HUES48 (cell line): ENCODE measurements at regions not wholly inside any gene's neighbourhood (a gene's known extent, or its start where the extent isn't known, plus 50 kb on each side); places are given as distances from the start of the nearest gene placed in this dataset.

ENCODE experiments used
- H3K27ac ChIP-seq: one replicate; pipeline ENCODE4 v1.7.0; 2013; ENCODE audit warnings: low read depth, low read length, inconsistent platforms
- H3K27me3 ChIP-seq: 2 replicates; pipeline ENCODE4 v1.6.1; 2013; ENCODE audit warnings: mild to moderate bottlenecking, low read length; ENCODE audit not compliant: control insufficient read depth, insufficient read depth
- H3K36me3 ChIP-seq: 2 replicates; pipeline ENCODE4 v1.6.1; 2013; ENCODE audit warnings: low read length; ENCODE audit not compliant: control insufficient read depth, insufficient read depth
- H3K4me1 ChIP-seq: 2 replicates; pipeline ENCODE4 v1.6.1; 2013; ENCODE audit warnings: mild to moderate bottlenecking, low read length; ENCODE audit not compliant: control insufficient read depth, insufficient read depth
- H3K4me3 ChIP-seq: 2 replicates; pipeline ENCODE4 v1.5.1; 2013; ENCODE audit warnings: mild to moderate bottlenecking, low read depth, low read length
- H3K9ac ChIP-seq: 2 replicates; pipeline ENCODE4 v1.6.1; 2013; ENCODE audit warnings: mild to moderate bottlenecking, low read depth, low read length, moderate library complexity
- H3K9me3 ChIP-seq: 2 replicates; pipeline ENCODE4 v1.6.1; 2013; ENCODE audit warnings: low read length; ENCODE audit not compliant: control insufficient read depth, insufficient read depth

- Histone ChIP-seq H3K4me1 (peaks cover 8% of the 10 kb centered on the region), H3K4me3 (no peak overlapping the region), H3K27me3 (peaks cover 29% of the 10 kb centered on the region), H3K9me3 (no peaks in the 10 kb centered on the region), H3K36me3 (no peaks in the 10 kb centered on the region), H3K27ac (no peak overlapping the region), H3K9ac (no peak overlapping the region)
These were observed 710.5 kb upstream of the HS3ST5 start for GRCh38 chr6:115053169-115053860.

GRCh38 chr6:115016593-115016992 lies 673.8 kb upstream of the HS3ST5 start:
- H3K9me3 ChIP-seq: peaks cover 4% of the 10 kb centered on the region; the same call in 1 of the 2 replicates
- H3K4me1 ChIP-seq: no peaks in the 10 kb centered on the region
- no peaks in the 10 kb centered on the region for H3K27me3 ChIP-seq
- no peak overlapping the region for H3K9ac ChIP-seq
- no peaks in the 10 kb centered on the region for H3K36me3 ChIP-seq
- no peak overlapping the region for H3K27ac ChIP-seq
- no peak overlapping the region for H3K4me3 ChIP-seq

GRCh38 chr6:115004982-115005381 lies 662.2 kb upstream of the HS3ST5 start:
- Histone ChIP-seq H3K36me3 (no peaks in the 10 kb centered on the region), H3K27me3 (no peaks in the 10 kb centered on the region), H3K9ac (no peak overlapping the region), H3K9me3 (no peaks in the 10 kb centered on the region), H3K27ac (no peak overlapping the region), H3K4me1 (no peaks in the 10 kb centered on the region), H3K4me3 (no peak overlapping the region)

- Histone ChIP-seq H3K27ac (no peak overlapping the region), H3K36me3 (no peaks in the 10 kb centered on the region), H3K9ac (no peak overlapping the region), H3K4me3 (no peak overlapping the region), H3K9me3 (no peaks in the 10 kb centered on the region), H3K4me1 (no peaks in the 10 kb centered on the region), H3K27me3 (no peaks in the 10 kb centered on the region)
These were observed 661.4 kb upstream of the HS3ST5 start for GRCh38 chr6:115004204-115004603.

GRCh38 chr6:115001731-115002350 lies 659.0 kb upstream of the HS3ST5 start:
- Histone ChIP-seq H3K4me3 (no peak overlapping the region), H3K27ac (no peak overlapping the region), H3K9me3 (no peaks in the 10 kb centered on the region), H3K36me3 (no peaks in the 10 kb centered on the region), H3K4me1 (no peaks in the 10 kb centered on the region), H3K27me3 (no peaks in the 10 kb centered on the region), H3K9ac (no peak overlapping the region)

GRCh38 chr6:115000736-115001135 lies 657.9 kb upstream of the HS3ST5 start:
- Histone ChIP-seq H3K27ac (no peak overlapping the region), H3K36me3 (no peaks in the 10 kb centered on the region), H3K4me3 (no peak overlapping the region), H3K9ac (no peak overlapping the region), H3K4me1 (peaks cover 7% of the 10 kb centered on the region), H3K27me3 (no peaks in the 10 kb centered on the region), H3K9me3 (no peaks in the 10 kb centered on the region)

GRCh38 chr6:114998492-114998891 lies 655.7 kb upstream of the HS3ST5 start:
- no peak overlapping the region for H3K27ac ChIP-seq
- no peak overlapping the region for H3K9ac ChIP-seq
- no peaks in the 10 kb centered on the region for H3K9me3 ChIP-seq
- H3K4me3 ChIP-seq: no peak overlapping the region
- H3K27me3 ChIP-seq: no peaks in the 10 kb centered on the region
- H3K36me3 ChIP-seq: no peaks in the 10 kb centered on the region
- H3K4me1 ChIP-seq: peaks cover 8% of the 10 kb centered on the region

GRCh38 chr6:114997813-114998292 lies 655.0 kb upstream of the HS3ST5 start:
- Histone ChIP-seq H3K27me3 (no peaks in the 10 kb centered on the region), H3K36me3 (no peaks in the 10 kb centered on the region), H3K9me3 (no peaks in the 10 kb centered on the region), H3K27ac (no peak overlapping the region), H3K4me3 (no peak overlapping the region), H3K4me1 (peaks cover 8% of the 10 kb centered on the region), H3K9ac (no peak overlapping the region)

GRCh38 chr6:114995526-114995925 lies 652.7 kb upstream of the HS3ST5 start:
- peaks cover 8% of the 10 kb centered on the region for H3K4me1 ChIP-seq

GRCh38 chr6:114989279-114989964 lies 646.6 kb upstream of the HS3ST5 start:
- Histone ChIP-seq H3K4me1 (no peaks in the 10 kb centered on the region), H3K9ac (no peak overlapping the region), H3K36me3 (no peaks in the 10 kb centered on the region), H3K4me3 (no peak overlapping the region), H3K27me3 (no peaks in the 10 kb centered on the region), H3K27ac (no peak overlapping the region), H3K9me3 (no peaks in the 10 kb centered on the region)

More at GRCh38 chr6:114995526-114995925, 652.7 kb upstream of the HS3ST5 start:
- no peak overlapping the region for H3K27ac ChIP-seq
- H3K4me3 ChIP-seq: no peak overlapping the region
- no peaks in the 10 kb centered on the region for H3K9me3 ChIP-seq
- H3K9ac ChIP-seq: no peak overlapping the region
- H3K27me3 ChIP-seq: no peaks in the 10 kb centered on the region
- H3K36me3 ChIP-seq: no peaks in the 10 kb centered on the region

GRCh38 chr6:114987281-114987680 lies 644.5 kb upstream of the HS3ST5 start:
- no peak overlapping the region for H3K4me3 ChIP-seq
- H3K27me3 ChIP-seq: no peaks in the 10 kb centered on the region
- H3K9me3 ChIP-seq: no peaks in the 10 kb centered on the region
- H3K27ac ChIP-seq: no peak overlapping the region
- no peaks in the 10 kb centered on the region for H3K36me3 ChIP-seq
- H3K4me1 ChIP-seq: no peaks in the 10 kb centered on the region
- no peak overlapping the region for H3K9ac ChIP-seq
